ENCODE measurements at regions not wholly inside any gene's neighbourhood (a gene's known extent, or its start where the extent isn't known, plus 50 kb on each side); places are given as distances from the start of the nearest gene placed in this dataset.

DNA sequence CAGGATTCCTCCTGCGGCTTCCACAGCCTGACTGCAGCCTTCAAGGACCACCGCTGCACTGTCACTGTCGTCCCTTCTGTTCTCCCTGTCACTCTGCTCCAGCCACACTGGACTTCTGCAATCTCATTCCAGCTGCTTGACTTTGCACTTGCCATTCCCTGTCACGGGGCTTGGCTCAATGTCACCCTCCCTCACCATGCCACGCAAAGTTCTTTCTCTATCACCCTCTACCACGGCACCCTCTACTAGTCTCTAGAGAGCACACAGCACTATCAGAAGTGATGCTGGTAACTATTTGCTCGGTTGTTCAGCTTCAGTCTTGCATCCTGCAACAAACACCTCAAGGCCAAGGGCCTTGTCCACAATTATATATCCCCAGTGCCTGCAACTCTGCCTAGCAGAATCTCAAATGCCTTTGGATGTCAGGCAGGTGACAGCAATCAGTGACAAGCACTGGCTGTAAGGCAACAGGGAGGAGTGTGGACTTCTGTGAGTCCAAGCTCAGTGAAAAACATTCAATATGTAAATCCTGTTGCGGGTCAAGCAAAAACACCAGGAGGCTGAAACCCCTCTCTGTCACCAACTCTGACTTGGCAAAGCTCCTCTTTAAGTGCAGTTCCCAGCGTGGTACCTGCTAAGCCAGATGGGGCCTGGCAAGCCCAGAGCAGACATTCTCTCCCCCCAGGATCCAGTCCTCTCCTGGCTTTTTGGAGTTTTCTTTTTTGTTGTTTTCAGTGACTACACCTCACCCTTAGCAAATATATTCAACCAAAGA is 259.9 kb downstream of the FGFR2 start:
- H3K4me1 Mint-ChIP-seq, result peaks cover 20% of the 10 kb centered on the region
- H3K9me3 Mint-ChIP-seq, result no peaks in the 10 kb centered on the region

DNA sequence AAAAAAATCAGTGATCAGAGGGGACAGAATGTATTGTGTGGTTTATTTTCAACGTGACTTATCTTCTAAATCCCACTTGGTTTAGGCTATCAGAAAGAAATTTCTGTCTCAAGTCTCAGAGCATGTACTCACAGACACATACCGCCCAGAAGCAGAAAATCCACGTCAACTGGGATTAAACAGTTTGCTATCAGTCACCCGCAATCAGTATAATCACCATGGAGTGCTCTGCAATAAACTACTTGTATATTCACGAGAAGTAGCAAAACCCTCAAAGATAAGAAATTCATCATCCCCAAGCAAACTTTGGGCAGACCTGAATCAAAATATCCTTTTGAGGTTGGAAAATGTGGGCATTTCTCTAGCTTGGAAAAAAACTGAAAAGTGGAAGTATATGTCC is 259.1 kb downstream of the FGFR2 start:
- Mint-ChIP-seq H3K4me3 (no peak overlapping the region), H3K27me3 (ENCODE audit: low read depth) (peaks cover 11% of the 10 kb centered on the region), H3K36me3 (ENCODE audit: low read depth) (no peaks in the 10 kb centered on the region), H3K27ac (peak overlapping the region in 2 of 3 experiments; percentile 25 to 82), H3K4me1 (peaks cover 20% of the 10 kb centered on the region), H3K9me3 (no peaks in the 10 kb centered on the region)
- TF ChIP-seq, protein P1, sequence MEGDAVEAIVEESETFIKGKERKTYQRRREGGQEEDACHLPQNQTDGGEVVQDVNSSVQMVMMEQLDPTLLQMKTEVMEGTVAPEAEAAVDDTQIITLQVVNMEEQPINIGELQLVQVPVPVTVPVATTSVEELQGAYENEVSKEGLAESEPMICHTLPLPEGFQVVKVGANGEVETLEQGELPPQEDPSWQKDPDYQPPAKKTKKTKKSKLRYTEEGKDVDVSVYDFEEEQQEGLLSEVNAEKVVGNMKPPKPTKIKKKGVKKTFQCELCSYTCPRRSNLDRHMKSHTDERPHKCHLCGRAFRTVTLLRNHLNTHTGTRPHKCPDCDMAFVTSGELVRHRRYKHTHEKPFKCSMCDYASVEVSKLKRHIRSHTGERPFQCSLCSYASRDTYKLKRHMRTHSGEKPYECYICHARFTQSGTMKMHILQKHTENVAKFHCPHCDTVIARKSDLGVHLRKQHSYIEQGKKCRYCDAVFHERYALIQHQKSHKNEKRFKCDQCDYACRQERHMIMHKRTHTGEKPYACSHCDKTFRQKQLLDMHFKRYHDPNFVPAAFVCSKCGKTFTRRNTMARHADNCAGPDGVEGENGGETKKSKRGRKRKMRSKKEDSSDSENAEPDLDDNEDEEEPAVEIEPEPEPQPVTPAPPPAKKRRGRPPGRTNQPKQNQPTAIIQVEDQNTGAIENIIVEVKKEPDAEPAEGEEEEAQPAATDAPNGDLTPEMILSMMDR (IDR thresholded peaks at IDR 0.05; ENCODE audit: unreplicated experiment in 3 of 3), result no peak

More for the DNA sequence above, 259.9 kb downstream of the FGFR2 start:
- Mint-ChIP-seq H3K36me3 (ENCODE audit: low read depth) (no peaks in the 10 kb centered on the region), H3K27me3 (ENCODE audit: low read depth) (peaks cover 11% of the 10 kb centered on the region), H3K27ac (peak overlapping the region in 1 of 3 experiments; percentile 13), H3K4me3 (no peak overlapping the region)
- TF ChIP-seq, protein P1 (IDR thresholded peaks at IDR 0.05; ENCODE audit: unreplicated experiment in 3 of 3), result no peak

DNA sequence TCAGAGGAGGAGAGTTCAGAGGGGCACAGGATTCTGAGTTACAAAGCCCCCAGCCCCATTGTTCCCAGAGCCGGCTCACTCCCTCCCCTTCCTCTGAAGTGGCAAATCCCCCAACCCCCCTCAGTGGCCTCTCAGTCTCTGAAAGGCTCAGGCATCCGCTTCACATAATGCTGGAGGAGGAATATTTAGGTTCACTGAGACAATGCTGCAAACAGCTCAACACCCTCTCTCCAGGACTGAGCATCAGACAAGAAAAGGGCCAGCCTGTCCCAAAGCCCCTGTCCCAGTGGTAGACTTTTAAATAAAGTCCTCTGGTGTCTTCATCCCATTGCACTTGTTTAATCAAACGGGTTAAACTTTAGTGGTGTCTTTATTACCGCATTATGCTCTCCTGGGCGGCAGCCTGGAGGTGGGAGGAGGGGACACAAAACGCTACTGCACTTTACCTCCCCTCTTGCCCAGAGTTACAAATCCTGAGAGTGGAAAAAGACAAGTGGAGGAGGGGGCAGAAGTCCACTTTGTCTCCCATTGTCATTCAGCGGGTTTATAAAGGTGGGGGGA is 257.9 kb downstream of the FGFR2 start:
- peaks cover 3% of the 10 kb centered on the region for H3K36me3 Mint-ChIP-seq (ENCODE audit: low read depth)
- H3K4me3 Mint-ChIP-seq, result peak overlapping the region in 1 of 3 experiments; percentile 41
- H3K9me3 Mint-ChIP-seq, result no peaks in the 10 kb centered on the region
- TF ChIP-seq, protein P1 (IDR thresholded peaks at IDR 0.05; ENCODE audit: unreplicated experiment in 3 of 3), result no peak
- H3K4me1 Mint-ChIP-seq, result peaks cover 20% of the 10 kb centered on the region
- H3K27ac Mint-ChIP-seq, result peak overlapping the region; percentile 25 to 82 (median 62)
- H3K27me3 Mint-ChIP-seq (ENCODE audit: low read depth), result peaks cover 11% of the 10 kb centered on the region

DNA sequence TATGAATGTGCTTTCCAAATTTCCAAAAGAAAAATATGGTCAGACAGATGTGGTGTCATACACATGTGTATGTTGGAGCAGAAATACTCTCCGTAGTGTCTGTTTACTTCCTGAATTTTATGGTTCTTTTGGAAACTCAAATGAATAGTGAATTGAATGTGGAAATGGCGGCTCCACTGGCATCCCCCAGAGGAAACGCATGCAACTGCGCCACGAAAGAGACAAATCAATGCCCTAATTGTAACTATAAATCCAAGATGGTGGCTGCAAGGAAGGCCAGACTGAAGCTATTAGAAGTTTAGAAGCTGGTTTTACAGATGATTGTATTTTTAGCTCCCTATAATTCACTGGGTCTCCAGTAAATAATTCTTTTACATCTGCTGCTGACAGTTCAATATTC is 246.7 kb downstream of the FGFR2 start:
- H3K36me3 Mint-ChIP-seq (ENCODE audit: low read depth), result no peaks in the 10 kb centered on the region
- H3K27ac Mint-ChIP-seq, result peak overlapping the region; percentile 15 to 88 (median 58)
- TF ChIP-seq, protein P1 (IDR thresholded peaks at IDR 0.05; ENCODE audit: unreplicated experiment in 3 of 3), result no peak
- peaks cover 5% of the 10 kb centered on the region for H3K27me3 Mint-ChIP-seq (ENCODE audit: low read depth)
- peaks cover 24% of the 10 kb centered on the region for H3K4me1 Mint-ChIP-seq
- no peak overlapping the region for H3K4me3 Mint-ChIP-seq
- no peaks in the 10 kb centered on the region for H3K9me3 Mint-ChIP-seq

DNA sequence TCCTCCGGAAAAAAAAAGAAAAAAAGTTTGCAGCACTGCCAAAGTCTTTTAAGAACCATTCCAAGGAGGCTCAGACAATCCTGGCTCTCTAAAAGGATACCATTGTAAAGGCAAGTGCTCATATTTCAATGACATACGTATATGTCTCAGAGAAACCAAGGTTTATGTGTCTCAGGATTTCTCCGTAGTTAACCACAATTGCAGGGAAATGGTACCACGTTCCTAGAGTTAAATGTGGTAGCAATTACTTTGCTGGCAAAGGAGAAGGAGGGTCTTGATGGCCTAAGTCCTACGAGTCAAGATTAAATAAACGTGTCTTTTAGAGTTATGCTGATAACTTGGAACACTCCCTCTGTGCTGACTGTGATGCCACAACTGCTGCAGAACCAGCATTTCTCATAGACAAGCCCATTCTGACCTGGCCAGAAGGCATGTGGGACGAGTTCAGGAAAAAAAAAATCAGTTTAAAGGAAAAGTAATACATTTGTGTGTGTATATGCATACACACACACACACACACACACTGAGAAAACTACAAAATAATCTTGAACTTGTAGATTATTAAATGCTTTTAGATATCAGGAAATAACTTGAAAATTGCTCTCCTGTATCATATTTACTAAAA is 245.9 kb downstream of the FGFR2 start:
- peaks cover 5% of the 10 kb centered on the region for H3K27me3 Mint-ChIP-seq (ENCODE audit: low read depth)
- H3K9me3 Mint-ChIP-seq, result no peaks in the 10 kb centered on the region
- peaks cover 24% of the 10 kb centered on the region for H3K4me1 Mint-ChIP-seq
- H3K27ac Mint-ChIP-seq, result peak overlapping the region; percentile 58 to 88 (median 80)
- H3K36me3 Mint-ChIP-seq (ENCODE audit: low read depth), result no peaks in the 10 kb centered on the region
- TF ChIP-seq, protein P1 (IDR thresholded peaks at IDR 0.05; ENCODE audit: unreplicated experiment in 3 of 3), result no peak
- peak overlapping the region in 1 of 3 experiments; percentile 21 for H3K4me3 Mint-ChIP-seq

All from nephron (organoid).